Loucy (cell line): ENCODE measurements at regions not wholly inside any gene's neighbourhood (a gene's known extent, or its start where the extent isn't known, plus 50 kb on each side); places are given as distances from the start of the nearest gene placed in this dataset.
"Not testable (repeated sequence)": the region's sequence is repeated elsewhere in the genome, so short reads cannot be mapped to it uniquely, and the experiment has no call there.

Experiments
- H2AFZ ChIP-seq: fragments of 200-600 bp; sonication (generic); 2 replicates; pipeline ENCODE4 v1.6.0; 2016; ENCODE audit warnings: antibody characterized with exemption, mild to moderate bottlenecking, low read length, moderate library complexity
- H3F3A ChIP-seq: fragments of 200-600 bp; 2 replicates; pipeline ENCODE4 v1.6.0; 2016; ENCODE audit warnings: antibody characterized with exemption, low read depth, mild to moderate bottlenecking
- H3K27me3 ChIP-seq: fragments of 200-600 bp; sonication (generic); 2 replicates; pipeline ENCODE4 v1.6.1; 2014; ENCODE audit warnings: low read length, mild to moderate bottlenecking; ENCODE audit not compliant: insufficient read depth, poor library complexity, severe bottlenecking
- H3K36me3 ChIP-seq: fragments of 200-600 bp; sonication (generic); 2 replicates; pipeline ENCODE4 v1.6.1; 2016; ENCODE audit warnings: low read length; ENCODE audit not compliant: insufficient read depth
- H3K4me1 ChIP-seq: fragments of 200-600 bp; sonication (generic); 2 replicates; pipeline ENCODE4 v1.5.1; 2014; ENCODE audit warnings: low read length, mild to moderate bottlenecking; ENCODE audit not compliant: insufficient read depth, poor library complexity, severe bottlenecking
- H3K4me2 ChIP-seq: fragments of 200-600 bp; sonication (generic); 2 replicates; pipeline ENCODE4 v1.6.0; 2014; ENCODE audit warnings: antibody characterized with exemption, low read length, low read depth, mild to moderate bottlenecking; ENCODE audit not compliant: poor library complexity, severe bottlenecking
- H3K4me3 ChIP-seq: fragments of 200-600 bp; sonication (generic); 2 replicates; pipeline ENCODE4 v1.5.1; 2014; ENCODE audit warnings: low read length, mild to moderate bottlenecking, mixed read lengths; ENCODE audit not compliant: poor library complexity, severe bottlenecking
- H3K79me2 ChIP-seq: fragments of 200-600 bp; sonication (generic); 2 replicates; pipeline ENCODE4 v1.6.1; 2014; ENCODE audit warnings: low read length; ENCODE audit not compliant: insufficient read depth
- H3K9ac ChIP-seq: fragments of 200-600 bp; sonication (generic); 2 replicates; pipeline ENCODE4 v1.6.0; 2014; ENCODE audit warnings: mild to moderate bottlenecking, low read depth, low read length, moderate library complexity; ENCODE audit not compliant: poor library complexity, severe bottlenecking
- H3K9me2 ChIP-seq: fragments of 200-600 bp; sonication (generic); replicated peaks from 2 replicates; pipeline ENCODE4 v1.6.1; 2016; ENCODE audit warnings: low read depth, low read length, mixed read lengths
- H3K9me3 ChIP-seq: fragments of 200-600 bp; sonication (generic); 2 replicates; pipeline ENCODE4 v1.6.1; 2014; ENCODE audit warnings: mild to moderate bottlenecking, antibody characterized with exemption, low read length, low read depth; ENCODE audit not compliant: insufficient read depth
- H4K20me1 ChIP-seq: fragments of 200-600 bp; sonication (generic); 2 replicates; pipeline ENCODE4 v1.6.0; 2014; ENCODE audit warnings: antibody characterized with exemption, low read length, mild to moderate bottlenecking; ENCODE audit not compliant: insufficient read depth, poor library complexity, severe bottlenecking
- CTCF ChIP-seq: fragments of 200-600 bp; sonication (generic); conservative IDR thresholded peaks from 2 replicates; pipeline ENCODE4 v1.5.1; 2014; ENCODE audit warnings: mild to moderate bottlenecking, antibody characterized with exemption, low read length
- EZH2phosphoT487 ChIP-seq: fragments of 200-600 bp; IDR thresholded peaks from 2 replicates; pipeline ENCODE4 v1.6.1; 2018; ENCODE audit warnings: antibody characterized with exemption, mild to moderate bottlenecking, moderate library complexity, borderline replicate concordance

DNA sequence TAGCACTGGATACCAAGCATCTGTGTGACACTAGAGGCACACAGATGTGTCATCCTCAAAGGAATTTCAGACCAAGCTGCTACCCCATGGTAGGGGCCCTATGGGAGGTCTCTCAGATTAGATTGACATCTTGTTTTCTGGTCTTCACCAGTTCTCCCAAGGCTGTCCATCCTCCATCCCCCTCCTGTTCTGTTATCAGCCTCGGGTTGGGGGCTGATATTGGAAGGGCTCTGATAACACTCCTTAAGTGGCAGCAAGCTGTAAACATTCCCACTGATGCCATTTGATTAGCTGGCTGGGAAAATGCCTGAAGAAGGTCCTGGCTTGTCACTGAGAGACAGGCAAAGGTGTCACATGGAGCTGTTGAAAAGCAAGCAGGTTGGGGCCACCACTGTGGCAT is 185.9 kb upstream of the RBM19 start:
- TF ChIP-seq CTCF (no peak), EZH2phosphoT487 (no peak)
- no peak overlapping the region for H3K4me3 ChIP-seq
- no peaks in the 10 kb centered on the region for H3F3A ChIP-seq
- no peaks in the 10 kb centered on the region for H3K27me3 ChIP-seq
- no peak overlapping the region for H2AFZ ChIP-seq
- no peaks in the 10 kb centered on the region for H4K20me1 ChIP-seq
- no peaks in the 10 kb centered on the region for H3K9me2 ChIP-seq
- no peaks in the 10 kb centered on the region for H3K36me3 ChIP-seq
- H3K9ac ChIP-seq, result no peak overlapping the region
- no peaks in the 10 kb centered on the region; the same call in 1 of the 2 replicates for H3K9me3 ChIP-seq
- H3K4me2 ChIP-seq, result no peak overlapping the region
- H3K4me1 ChIP-seq, result no peaks in the 10 kb centered on the region
- H3K79me2 ChIP-seq, result no peaks in the 10 kb centered on the region

DNA sequence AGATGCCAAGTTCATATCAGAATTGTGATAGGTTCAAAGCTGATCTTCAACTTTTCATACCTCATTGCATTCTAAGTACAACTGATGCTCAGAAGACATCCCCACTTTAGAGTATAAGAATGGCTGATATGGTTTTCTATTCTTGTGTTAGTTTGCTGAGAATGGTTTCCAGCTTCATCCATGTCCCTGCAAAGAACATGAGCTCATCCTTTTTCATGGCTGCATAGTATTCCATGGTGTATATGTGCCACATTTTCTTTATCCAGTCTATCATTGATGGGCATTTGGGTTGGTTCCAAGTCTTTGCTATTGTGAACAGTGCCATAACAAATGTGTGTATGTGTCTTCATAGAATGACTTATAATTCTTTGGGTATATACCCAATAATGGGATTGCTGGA is 184.5 kb upstream of the RBM19 start:
- H3K36me3 ChIP-seq, H4K20me1 ChIP-seq, H3K4me2 ChIP-seq, H3K9me2 ChIP-seq, H3K4me1 ChIP-seq, H3F3A ChIP-seq, H3K9me3 ChIP-seq, H3K27me3 ChIP-seq, H3K4me3 ChIP-seq, H3K9ac ChIP-seq, H2AFZ ChIP-seq, H3K79me2 ChIP-seq: not testable (repeated sequence)

GRCh38 chr12:114141921-114142564 is 175.9 kb upstream of the RBM19 start:
- H3K9ac ChIP-seq, result no peak overlapping the region
- H2AFZ ChIP-seq, result no peak overlapping the region
- no peaks in the 10 kb centered on the region for H3K79me2 ChIP-seq
- no peak for TF ChIP-seq CTCF
- no peak for TF ChIP-seq EZH2phosphoT487
- H3K27me3 ChIP-seq, result no peaks in the 10 kb centered on the region
- H3K4me2 ChIP-seq, result no peak overlapping the region
- H3K36me3 ChIP-seq, result no peaks in the 10 kb centered on the region
- no peaks in the 10 kb centered on the region; the same call in 1 of the 2 replicates for H3K9me3 ChIP-seq
- no peak overlapping the region for H3K4me3 ChIP-seq
- H3K4me1 ChIP-seq, result no peaks in the 10 kb centered on the region
- H3F3A ChIP-seq, result no peaks in the 10 kb centered on the region
- no peaks in the 10 kb centered on the region for H4K20me1 ChIP-seq
- no peaks in the 10 kb centered on the region for H3K9me2 ChIP-seq

DNA sequence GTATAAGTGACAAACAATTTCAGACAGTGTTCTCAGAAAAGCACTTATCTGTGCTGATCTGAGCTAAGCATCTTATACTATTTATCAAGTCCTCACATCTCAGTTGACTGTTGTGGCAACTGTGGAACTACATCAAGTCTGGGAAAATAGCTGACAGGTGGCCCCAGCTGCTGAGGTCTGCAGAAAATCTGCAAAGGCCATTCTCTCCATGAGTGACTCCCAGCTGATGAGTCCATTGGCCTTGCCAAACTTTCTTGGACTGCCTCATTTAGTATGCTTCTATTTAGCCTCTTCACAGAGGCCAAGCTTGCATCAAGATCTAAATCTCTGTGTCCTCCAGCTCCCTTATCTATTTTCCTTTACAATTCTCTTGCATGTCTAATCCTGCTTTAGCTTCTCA is 174.5 kb upstream of the RBM19 start:
- Histone ChIP-seq H3K36me3 (no peaks in the 10 kb centered on the region), H4K20me1 (no peaks in the 10 kb centered on the region), H2AFZ (no peak overlapping the region), H3K9me3 (no peaks in the 10 kb centered on the region; the same call in 1 of the 2 replicates), H3K4me3 (no peak overlapping the region), H3F3A (no peaks in the 10 kb centered on the region), H3K9ac (no peak overlapping the region), H3K4me2 (no peak overlapping the region), H3K79me2 (no peaks in the 10 kb centered on the region), H3K27me3 (no peaks in the 10 kb centered on the region), H3K4me1 (no peaks in the 10 kb centered on the region), H3K9me2 (no peaks in the 10 kb centered on the region)
- no peak for TF ChIP-seq EZH2phosphoT487
